H1 (cell line): ENCODE measurements at regions not wholly inside any gene's neighbourhood (a gene's known extent, or its start where the extent isn't known, plus 50 kb on each side); places are given as distances from the start of the nearest gene placed in this dataset.

ENCODE experiments used
- CTCF ChIA-PET: fragments of 300-600 bp; sonication (Branson Sonifier 250); formaldehyde crosslinking; loops from one replicate; lab custom pipeline; 2021; ENCODE audit not compliant: partially characterized antibody; lab: Charles Lee
- POLR2A ChIA-PET: fragments of 300-600 bp; sonication (Branson Sonifier 250); formaldehyde crosslinking; loops from one replicate; lab custom pipeline; 2021; ENCODE audit warnings: inconsistent platforms; ENCODE audit not compliant: partially characterized antibody; lab: Charles Lee
- DNase-seq, 2 experiments: peaks; one replicate each; pipeline versions ENCODE4 v3.0.0 to v3.0.0-alpha.2; 2010 to 2022; ENCODE audit warnings: low spot score in 2 of 2, low read depth in 1 of 2, mixed read lengths in 1 of 2
- FAIRE-seq: peaks from 2 replicates; lab custom pipeline; 2011; peaks lifted over from hg19 to GRCh38; lab: Jason Lieb, UNC
- H2AFZ ChIP-seq: 2 replicates; pipeline ENCODE4 v1.8.1; 2012; ENCODE audit warnings: low read length, inconsistent platforms
- H2AK5ac ChIP-seq: 2 replicates; pipeline ENCODE4 v1.6.1; 2013; ENCODE audit warnings: low read depth, low read length
- H2BK120ac ChIP-seq: replicated peaks from 2 replicates; pipeline ENCODE3; 2013; ENCODE audit warnings: low read depth, low read length, inconsistent platforms
- H2BK12ac ChIP-seq: 2 replicates; pipeline ENCODE4 v1.6.1; 2013; ENCODE audit warnings: low read depth, low read length
- H2BK15ac ChIP-seq: 2 replicates; pipeline ENCODE4 v1.6.1; 2013; ENCODE audit warnings: low read length
- H2BK20ac ChIP-seq: 2 replicates; pipeline ENCODE4 v1.6.1; 2013; ENCODE audit warnings: low read length
- H2BK5ac ChIP-seq: 2 replicates; pipeline ENCODE4 v1.6.1; 2013; ENCODE audit warnings: low read depth, low read length
- H3K14ac ChIP-seq: 2 replicates; pipeline ENCODE4 v1.6.1; 2013; ENCODE audit warnings: inconsistent platforms; ENCODE audit not compliant: insufficient read length
- H3K18ac ChIP-seq: 2 replicates; pipeline ENCODE4 v1.6.1; 2013; ENCODE audit warnings: low read length; ENCODE audit errors: extremely low read depth
- H3K23ac ChIP-seq: 2 replicates; pipeline ENCODE4 v1.6.1; 2013; ENCODE audit warnings: inconsistent platforms; ENCODE audit not compliant: insufficient read length
- H3K23me2 ChIP-seq: 2 replicates; pipeline ENCODE4 v1.6.1; 2013; ENCODE audit warnings: low read depth, low read length
- H3K27ac ChIP-seq: 2 replicates; pipeline ENCODE4 v1.6.1; 2011; ENCODE audit warnings: low read depth, low read length, inconsistent platforms
- H3K27me3 ChIP-seq, 4 experiments: replicated peaks in 1 of 4; 1 replicate in 1 of 4; 2 replicates in 3 of 4; pipeline versions ENCODE4 v1.6.1 to v1.8.1; 2011 to 2013; ENCODE audit warnings: low read length in 3 of 4, mild to moderate bottlenecking in 3 of 4, inconsistent platforms in 2 of 4, mixed read lengths in 2 of 4, moderate library complexity in 1 of 4; ENCODE audit not compliant: control insufficient read depth in 3 of 4, insufficient read depth in 3 of 4; ENCODE audit errors: extremely low read depth in 1 of 4
- H3K36me3 ChIP-seq, 4 experiments: 2 replicates each; pipeline versions ENCODE4 v1.6.1 to v1.8.1; 2011 to 2013; ENCODE audit warnings: mild to moderate bottlenecking in 4 of 4, low read length in 3 of 4, moderate library complexity in 2 of 4, control low read depth in 1 of 4, inconsistent platforms in 1 of 4; ENCODE audit not compliant: insufficient read depth in 4 of 4, control insufficient read depth in 2 of 4
- H3K4ac ChIP-seq: replicated peaks from 2 replicates; pipeline ENCODE3; 2013; ENCODE audit warnings: low read length, low read depth, mixed read lengths, inconsistent platforms; ENCODE audit not compliant: insufficient read length
- H3K4me1 ChIP-seq, 4 experiments: replicated peaks in 1 of 4; 1 replicate in 1 of 4; 2 replicates in 3 of 4; pipeline versions ENCODE4 v1.6.1 to v1.8.1; 2011 to 2013; ENCODE audit warnings: low read length in 3 of 4, inconsistent platforms in 2 of 4, mixed read lengths in 1 of 4; ENCODE audit not compliant: insufficient read depth in 4 of 4, control insufficient read depth in 3 of 4
- H3K4me2 ChIP-seq, 2 experiments: 2 replicates each; pipeline versions ENCODE4 v1.6.1 to v1.8.1; 2011 to 2013; ENCODE audit warnings: low read depth in 2 of 2, low read length in 2 of 2, control low read depth in 1 of 2, inconsistent platforms in 1 of 2, mild to moderate bottlenecking in 1 of 2; ENCODE audit not compliant: insufficient read depth in 1 of 2
- H3K4me3 ChIP-seq, 4 experiments: fragments of 200-600, 300-600 bp in 1 of 4; sonication (generic), shearing (Covaris generic), sonication (Bioruptor Twin) in 1 of 4; 2 replicates each; pipeline versions ENCODE4 v1.5.1 to v1.8.1; 2011 to 2016; ENCODE audit warnings: low read length in 4 of 4, low read depth in 3 of 4, control low read depth in 2 of 4, inconsistent platforms in 2 of 4, mild to moderate bottlenecking in 2 of 4, mixed read lengths in 1 of 4, moderate library complexity in 1 of 4; ENCODE audit not compliant: insufficient read depth in 2 of 4; ENCODE audit errors: extremely low read depth in 1 of 4
- H3K56ac ChIP-seq: replicated peaks from 2 replicates; pipeline ENCODE3; 2013; ENCODE audit warnings: low read depth, mild to moderate bottlenecking, mixed read lengths, low read length, inconsistent platforms; ENCODE audit not compliant: insufficient read length
- H3K79me1 ChIP-seq: 2 replicates; pipeline ENCODE4 v1.6.1; 2013; ENCODE audit warnings: low read depth, low read length, control low read depth
- H3K79me2 ChIP-seq, 2 experiments: 2 replicates each; pipeline versions ENCODE4 v1.6.1 to v1.8.1; 2012 to 2013; ENCODE audit warnings: low read length in 2 of 2, mild to moderate bottlenecking in 2 of 2, inconsistent platforms in 1 of 2; ENCODE audit not compliant: insufficient read depth in 2 of 2, control insufficient read depth in 1 of 2
- H3K9ac ChIP-seq, 4 experiments: replicated peaks in 1 of 4; 1 replicate in 1 of 4; 2 replicates in 3 of 4; pipeline versions ENCODE4 v1.6.1 to v1.8.1; 2011 to 2013; ENCODE audit warnings: low read depth in 3 of 4, low read length in 3 of 4, control low read depth in 2 of 4, mild to moderate bottlenecking in 2 of 4, moderate library complexity in 2 of 4, inconsistent platforms in 1 of 4; ENCODE audit errors: extremely low read depth in 1 of 4
- H3K9me3 ChIP-seq, 2 experiments: 2 replicates each; pipeline versions ENCODE4 v1.6.1 to v1.8.1; 2012 to 2013; ENCODE audit warnings: mild to moderate bottlenecking in 2 of 2, moderate library complexity in 2 of 2, control low read depth in 1 of 2, inconsistent platforms in 1 of 2, low read depth in 1 of 2, low read length in 1 of 2, mixed read lengths in 1 of 2; ENCODE audit not compliant: insufficient read depth in 2 of 2
- H4K20me1 ChIP-seq, 2 experiments: replicated peaks in 1 of 2; 2 replicates each; pipeline versions ENCODE3 to v1.8.1; 2011 to 2013; ENCODE audit warnings: inconsistent platforms in 2 of 2, low read length in 2 of 2, mild to moderate bottlenecking in 1 of 2; ENCODE audit not compliant: insufficient read depth in 2 of 2, control insufficient read depth in 1 of 2
- H4K5ac ChIP-seq: 2 replicates; pipeline ENCODE4 v1.6.1; 2013; ENCODE audit warnings: low read length, low read depth, mixed read lengths, inconsistent platforms; ENCODE audit not compliant: insufficient read length
- H4K8ac ChIP-seq: 2 replicates; pipeline ENCODE4 v1.8.0; 2013; ENCODE audit warnings: mild to moderate bottlenecking, moderate library complexity, low read length, inconsistent platforms; ENCODE audit not compliant: insufficient read depth; ENCODE audit errors: extremely low read depth
- H4K91ac ChIP-seq: replicated peaks from 2 replicates; pipeline ENCODE3; 2013; ENCODE audit warnings: low read length, mixed read lengths, inconsistent platforms; ENCODE audit not compliant: insufficient read length
- POLR2A ChIP-seq, 2 experiments: IDR thresholded peaks; 1 replicate in 1 of 2; 2 replicates in 1 of 2; pipeline ENCODE4 v1.6.1; 2011; ENCODE audit warnings: low read depth in 2 of 2, low read length in 2 of 2, mild to moderate bottlenecking in 2 of 2; ENCODE audit errors: control extremely low read depth in 1 of 2
- RFX5 ChIP-seq: IDR thresholded peaks from 2 replicates; pipeline ENCODE4 v1.6.1; 2011; ENCODE audit warnings: low read depth, low read length, improper control_type of control experiment, borderline replicate concordance
- SUZ12 ChIP-seq: fragments of 200-600 bp; sonication (generic); IDR thresholded peaks from 2 replicates; pipeline ENCODE4 v1.6.1; 2012; ENCODE audit warnings: mild to moderate bottlenecking, inconsistent platforms, low read length, moderate library complexity, mixed read lengths
- TCF12 ChIP-seq: IDR thresholded peaks from 2 replicates; pipeline ENCODE4 v1.6.1; 2011; ENCODE audit warnings: low read depth, mild to moderate bottlenecking, low read length
- WGBS, 2 experiments: shearing (Covaris generic) in 1 of 2; methylation state at CpG; one replicate each; pipeline versions ENCODE4 v1.1.6 to v1.1.7; 2013 to 2015; ENCODE audit warnings: low lambda C conversion rate in 2 of 2, mixed read lengths in 2 of 2, inconsistent platforms in 1 of 2, low coverage in 1 of 2, missing lambda C conversion rate in 1 of 2; ENCODE audit not compliant: insufficient replicate concordance in 2 of 2, insufficient coverage in 1 of 2, insufficient read length in 1 of 2; ENCODE audit errors: extremely low coverage in 1 of 2, missing lambda C conversion rate in 1 of 2; 5-methylcytosine and 5-hydroxymethylcytosine counted together
- TF ChIP-seq, protein P1 (sequence below): IDR thresholded peaks from 2 replicates; pipeline ENCODE4 v1.6.1; 2012; ENCODE audit warnings: inconsistent platforms

GRCh38 chr2:234285541-234285940, 211.3 kb downstream of the ARL4C start:
- DNase-seq (no peak), FAIRE-seq (no peak)
- H3K56ac ChIP-seq = no peak overlapping the region
- H3K4ac ChIP-seq = no peak overlapping the region
- H2BK120ac ChIP-seq = no peak overlapping the region
- no peaks in the 10 kb centered on the region for H3K79me2 ChIP-seq
- H3K27me3 ChIP-seq = no peaks in the 10 kb centered on the region
- no peak overlapping the region for H3K18ac ChIP-seq
- no peak overlapping the region for H2AK5ac ChIP-seq
- H2AFZ ChIP-seq = no peak overlapping the region
- no peak overlapping the region for H2BK20ac ChIP-seq
- no peak overlapping the region for H3K4me2 ChIP-seq
- POLR2A ChIA-PET = no interaction called here
- H4K20me1 ChIP-seq = no peaks in the 10 kb centered on the region
- H3K9ac ChIP-seq = no peak overlapping the region
- no peaks in the 10 kb centered on the region for H3K9me3 ChIP-seq
- H3K27ac ChIP-seq = no peak overlapping the region
- no peaks in the 10 kb centered on the region; a peak in 3 of 7 replicates for H3K4me1 ChIP-seq
- WGBS, 2 experiments = 90% methylated on average over 1 of the region's 1 CpG; no CpG with 5 or more reads in 1 of the 2 experiments
- no peaks in the 10 kb centered on the region for H3K36me3 ChIP-seq
- no peak overlapping the region for H4K5ac ChIP-seq
- no peak overlapping the region for H3K23ac ChIP-seq
- H3K23me2 ChIP-seq = no peaks in the 10 kb centered on the region
- H2BK15ac ChIP-seq = no peak overlapping the region
- H3K14ac ChIP-seq = no peak overlapping the region
- H2BK12ac ChIP-seq = no peak overlapping the region
- no peak overlapping the region for H2BK5ac ChIP-seq
- H3K79me1 ChIP-seq = no peaks in the 10 kb centered on the region
- H4K91ac ChIP-seq = no peak overlapping the region
- no peak overlapping the region for H4K8ac ChIP-seq
- H3K4me3 ChIP-seq = no peak overlapping the region
- CTCF ChIA-PET = interaction anchor here (1.2 to 1.8 kb wide), 4 partner anchors 215 to 261 kb away, joined by 3 to 6 read pairs (median 4); no protein-coding TSS in a partner anchor
- TF ChIP-seq RFX5 (no peak), POLR2A (IDR thresholded peaks at IDR 0.05; ENCODE audit: control extremely low read depth in 1 of 2, low read depth in 2 of 2, low read length in 2 of 2) (no peak), TCF12 (no peak), SUZ12 (no peak)
- TF ChIP-seq, protein P1, sequence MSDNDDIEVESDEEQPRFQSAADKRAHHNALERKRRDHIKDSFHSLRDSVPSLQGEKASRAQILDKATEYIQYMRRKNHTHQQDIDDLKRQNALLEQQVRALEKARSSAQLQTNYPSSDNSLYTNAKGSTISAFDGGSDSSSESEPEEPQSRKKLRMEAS = no peak
